A673 (cell line): ENCODE measurements at regions not wholly inside any gene's neighbourhood (a gene's known extent, or its start where the extent isn't known, plus 50 kb on each side); places are given as distances from the start of the nearest gene placed in this dataset.

Source experiments
- BruUV-seq: library from RNA; stranded (reverse); fragments of 400-500 nt; replicated peaks from 2 replicates; lab custom pipeline; 2021; lab: Mats Ljungman, UMichigan
- CTCF ChIA-PET: fragments of 300-600 bp; sonication (Branson Sonifier 250); formaldehyde crosslinking; loops from one replicate; lab custom pipeline; 2022; ENCODE audit warnings: antibody characterized with exemption; lab: Charles Lee
- POLR2A ChIA-PET: fragments of 300-600 bp; sonication (Branson Sonifier 250); formaldehyde crosslinking; loops from one replicate; lab custom pipeline; 2022; ENCODE audit warnings: antibody characterized with exemption; ENCODE audit not compliant: low non-redundant PET; lab: Charles Lee
- DNase-seq: peaks from one replicate; pipeline ENCODE4 v3.0.0-alpha.2; 2015; ENCODE audit warnings: low spot score
- H3K27ac ChIP-seq: fragments of 200-600 bp; sonication (generic); 2 replicates; pipeline ENCODE4 v1.5.1; 2016; ENCODE audit warnings: mixed run types, low read depth, mild to moderate bottlenecking, mixed read lengths, antibody characterized with exemption, low read length; ENCODE audit not compliant: poor library complexity, severe bottlenecking
- H3K27me3 ChIP-seq: fragments of 200-600 bp; sonication (generic); replicated peaks from 2 replicates; pipeline ENCODE4 v1.6.1; 2017; ENCODE audit warnings: mixed run types, low read depth, mild to moderate bottlenecking, mixed read lengths, antibody characterized with exemption, low read length; ENCODE audit not compliant: insufficient read depth, poor library complexity
- H3K36me3 ChIP-seq: fragments of 200-600 bp; sonication (generic); 2 replicates; pipeline ENCODE4 v1.6.1; 2016; ENCODE audit warnings: mixed run types, mild to moderate bottlenecking, mixed read lengths, antibody characterized with exemption, low read length; ENCODE audit not compliant: insufficient read depth, poor library complexity, severe bottlenecking
- H3K4me1 ChIP-seq: fragments of 200-600 bp; sonication (generic); 2 replicates; pipeline ENCODE4 v1.6.1; 2017; ENCODE audit warnings: mixed run types, mild to moderate bottlenecking, mixed read lengths, antibody characterized with exemption, low read length; ENCODE audit not compliant: insufficient read depth, poor library complexity, severe bottlenecking
- H3K4me3 ChIP-seq: fragments of 200-600 bp; sonication (generic); 2 replicates; pipeline ENCODE4 v1.5.1; 2016; ENCODE audit warnings: low read depth, mixed run types, mild to moderate bottlenecking, mixed read lengths, low read length; ENCODE audit not compliant: poor library complexity, severe bottlenecking
- H3K9me3 ChIP-seq: fragments of 200-600 bp; sonication (generic); 2 replicates; pipeline ENCODE4 v1.6.1; 2016; ENCODE audit warnings: mixed run types, low read depth, mild to moderate bottlenecking, mixed read lengths, antibody characterized with exemption, low read length; ENCODE audit not compliant: poor library complexity, severe bottlenecking
- CTCF ChIP-seq: fragments of 300-800, 200-600 bp; sonication (generic); conservative IDR thresholded peaks from 2 replicates; pipeline ENCODE4 v1.5.1; 2017; ENCODE audit warnings: low read depth, mild to moderate bottlenecking, antibody characterized with exemption, low read length, moderate library complexity, mixed read lengths
- EZH2 ChIP-seq: fragments of 200-600 bp; sonication (generic); IDR thresholded peaks from 2 replicates; pipeline ENCODE4 v1.6.1; 2017; ENCODE audit warnings: borderline replicate concordance, low read depth, mild to moderate bottlenecking, mixed read lengths, antibody characterized with exemption, low read length; ENCODE audit not compliant: poor library complexity, severe bottlenecking
- intact Hi-C: fragments of 100-400 bp; cut with micrococcal nuclease; formaldehyde crosslinking; loops from one replicate; pipeline ENCODE4 v1.10.0; 2022; ENCODE audit not compliant: unreplicated experiment

GRCh38 chr22:25383278-25383820, 163.9 kb downstream of the CRYBB2 start:
- H3K4me3 ChIP-seq, result no peak overlapping the region

GRCh38 chr22:25383892-25384291, 164.5 kb downstream of the CRYBB2 start:
- no peak for DNase-seq
- no peaks in the 10 kb centered on the region for H3K4me1 ChIP-seq
- ChIA-PET POLR2A (no interaction called here), CTCF (no interaction called here)
- no peak for TF ChIP-seq CTCF
- no peaks in the 10 kb centered on the region for H3K9me3 ChIP-seq
- BruUV-seq, result no TSS peak
- H3K27ac ChIP-seq, result no peak overlapping the region
- no peak overlapping the region for H3K4me3 ChIP-seq
- no peaks in the 10 kb centered on the region for H3K27me3 ChIP-seq
- intact Hi-C loops, result no loop called here
- H3K36me3 ChIP-seq, result peaks cover 10% of the 10 kb centered on the region

More at GRCh38 chr22:25383278-25383820, 163.9 kb downstream of the CRYBB2 start:
- BruUV-seq, result no TSS peak
- ChIA-PET POLR2A (no interaction called here), CTCF (interaction anchor here (0.7 kb wide), 1 partner anchor 149 kb away, joined by 3 read pairs; no protein-coding TSS in a partner anchor)
- no peak for DNase-seq
- peaks cover 10% of the 10 kb centered on the region for H3K36me3 ChIP-seq
- H3K4me1 ChIP-seq, result no peaks in the 10 kb centered on the region
- intact Hi-C loops, result no loop called here
- no peak overlapping the region for H3K27ac ChIP-seq
- no peaks in the 10 kb centered on the region for H3K9me3 ChIP-seq
- no peaks in the 10 kb centered on the region for H3K27me3 ChIP-seq
- no peak for TF ChIP-seq EZH2

- no peaks in the 10 kb centered on the region for H3K4me1 ChIP-seq
- ChIA-PET POLR2A (no interaction called here), CTCF (no interaction called here)
- H3K36me3 ChIP-seq, result no peaks in the 10 kb centered on the region
- H3K27ac ChIP-seq, result no peak overlapping the region
- no peak for DNase-seq
- no peak overlapping the region for H3K4me3 ChIP-seq
- no peaks in the 10 kb centered on the region for H3K9me3 ChIP-seq
- intact Hi-C loops, result no loop called here
- no TSS peak for BruUV-seq
- no peaks in the 10 kb centered on the region for H3K27me3 ChIP-seq
- TF ChIP-seq EZH2, result no peak
- no peak for TF ChIP-seq CTCF
Measured at GRCh38 chr22:25386538-25386884, 167.1 kb downstream of the CRYBB2 start.

GRCh38 chr22:25388415-25388814, 169.0 kb downstream of the CRYBB2 start:
- Histone ChIP-seq H3K4me1 (no peaks in the 10 kb centered on the region), H3K9me3 (no peaks in the 10 kb centered on the region), H3K27me3 (no peaks in the 10 kb centered on the region), H3K27ac (no peak overlapping the region), H3K4me3 (no peak overlapping the region), H3K36me3 (no peaks in the 10 kb centered on the region)
- ChIA-PET POLR2A (no interaction called here), CTCF (no interaction called here)
- DNase-seq, result no peak
- TF ChIP-seq CTCF (no peak), EZH2 (no peak)
- intact Hi-C loops, result no loop called here
- no TSS peak for BruUV-seq
